Stomach smooth muscle (tissue), 2 donors: ENCODE measurements at regions not wholly inside any gene's neighbourhood (a gene's known extent, or its start where the extent isn't known, plus 50 kb on each side); places are given as distances from the start of the nearest gene placed in this dataset.

Experiments used
- H3K27ac ChIP-seq: one replicate; pipeline ENCODE4 v1.7.0; 2013; ENCODE audit warnings: mild to moderate bottlenecking, low read length, inconsistent platforms
- H3K27me3 ChIP-seq, 2 donors: one replicate each; pipeline ENCODE4 v1.7.0; 2013; ENCODE audit warnings: low read length in 2 of 2; ENCODE audit not compliant: insufficient read depth in 2 of 2, control insufficient read depth in 1 of 2
- H3K36me3 ChIP-seq, 2 donors: one replicate each; pipeline ENCODE4 v1.7.0; 2013; ENCODE audit warnings: low read length in 2 of 2; ENCODE audit not compliant: control insufficient read depth in 2 of 2, insufficient read depth in 2 of 2
- H3K4me1 ChIP-seq: one replicate; pipeline ENCODE4 v1.7.0; 2013; ENCODE audit warnings: low read length; ENCODE audit not compliant: control insufficient read depth, insufficient read depth
- H3K4me3 ChIP-seq, 2 donors: one replicate each; pipeline ENCODE4 v1.7.0; 2013; ENCODE audit warnings: low read length in 2 of 2
- H3K9ac ChIP-seq, 2 donors: one replicate each; pipeline ENCODE4 v1.7.0; 2013; ENCODE audit warnings: low read length in 2 of 2, mild to moderate bottlenecking in 1 of 2
- H3K9me3 ChIP-seq, 2 donors: one replicate each; pipeline ENCODE4 v1.7.0; 2013; ENCODE audit warnings: low read length in 2 of 2; ENCODE audit not compliant: control insufficient read depth in 2 of 2
- donor health status: healthy.
- donor health status: Pancreatic carcinoma.

- Histone ChIP-seq H3K9ac (no peak overlapping the region), H3K9me3 (peaks cover 0 to 3% of the 10 kb centered on the region in 2 donors), H3K4me3 (no peak overlapping the region), H3K27ac (no peak overlapping the region), H3K36me3 (no peaks in the 10 kb centered on the region), H3K27me3 (peaks cover 12 to 18% of the 10 kb centered on the region in 2 donors), H3K4me1 (no peaks in the 10 kb centered on the region)
Observed at GRCh38 chr1:34378968-34379856, 202.5 kb downstream of the C1orf94 start.

- Histone ChIP-seq H3K9ac (no peak overlapping the region), H3K27me3 (peaks cover 12 to 18% of the 10 kb centered on the region in 2 donors), H3K4me3 (no peak overlapping the region), H3K36me3 (no peaks in the 10 kb centered on the region), H3K4me1 (no peaks in the 10 kb centered on the region), H3K27ac (no peak overlapping the region), H3K9me3 (peaks cover 0 to 3% of the 10 kb centered on the region in 2 donors)
Observed at GRCh38 chr1:34379911-34380310, 203.2 kb downstream of the C1orf94 start.

GRCh38 chr1:34380526-34381124 lies 203.9 kb downstream of the C1orf94 start:
- Histone ChIP-seq H3K4me1 (no peaks in the 10 kb centered on the region), H3K9me3 (peaks cover 0 to 3% of the 10 kb centered on the region in 2 donors), H3K27ac (no peak overlapping the region), H3K4me3 (no peak overlapping the region), H3K36me3 (no peaks in the 10 kb centered on the region), H3K27me3 (peaks cover 12 to 18% of the 10 kb centered on the region in 2 donors), H3K9ac (no peak overlapping the region)

- H3K27ac ChIP-seq = no peak overlapping the region
Observed at GRCh38 chr1:34389974-34390373, 213.3 kb downstream of the C1orf94 start.

GRCh38 chr1:34396042-34396441 lies 219.3 kb downstream of the C1orf94 start:
- H3K36me3 ChIP-seq = no peaks in the 10 kb centered on the region
- no peak overlapping the region for H3K4me3 ChIP-seq
- peaks cover 0 to 3% of the 10 kb centered on the region in 2 donors for H3K27me3 ChIP-seq
- no peak overlapping the region for H3K27ac ChIP-seq
- H3K9ac ChIP-seq = no peak overlapping the region
- H3K9me3 ChIP-seq = peaks cover 4 to 8% of the 10 kb centered on the region in 2 donors
- no peaks in the 10 kb centered on the region for H3K4me1 ChIP-seq

More at GRCh38 chr1:34389974-34390373, 213.3 kb downstream of the C1orf94 start:
- Histone ChIP-seq H3K4me3 (no peak overlapping the region), H3K9ac (no peak overlapping the region), H3K4me1 (no peaks in the 10 kb centered on the region), H3K36me3 (no peaks in the 10 kb centered on the region), H3K27me3 (no peaks in the 10 kb centered on the region), H3K9me3 (peaks cover 0 to 4% of the 10 kb centered on the region in 2 donors)

- Histone ChIP-seq H3K9ac (no peak overlapping the region), H3K9me3 (peaks cover 0 to 8% of the 10 kb centered on the region in 2 donors), H3K4me1 (no peaks in the 10 kb centered on the region), H3K36me3 (no peaks in the 10 kb centered on the region), H3K4me3 (no peak overlapping the region), H3K27me3 (peaks cover 0 to 3% of the 10 kb centered on the region in 2 donors), H3K27ac (no peak overlapping the region)
Observed at GRCh38 chr1:34398241-34398915, 221.7 kb downstream of the C1orf94 start.

- H3K4me3 ChIP-seq = no peak overlapping the region
- H3K27me3 ChIP-seq = peaks cover 0 to 3% of the 10 kb centered on the region in 2 donors
- H3K4me1 ChIP-seq = no peaks in the 10 kb centered on the region
- H3K9ac ChIP-seq = no peak overlapping the region
- peaks cover 0 to 8% of the 10 kb centered on the region in 2 donors for H3K9me3 ChIP-seq
- no peak overlapping the region for H3K27ac ChIP-seq
- no peaks in the 10 kb centered on the region for H3K36me3 ChIP-seq
Observed at GRCh38 chr1:34398916-34399275, 222.2 kb downstream of the C1orf94 start.

GRCh38 chr1:34400675-34401074 lies 224.0 kb downstream of the C1orf94 start:
- peaks cover 0 to 3% of the 10 kb centered on the region in 2 donors for H3K27me3 ChIP-seq
- H3K9me3 ChIP-seq = peaks cover 0 to 8% of the 10 kb centered on the region in 2 donors
- H3K4me3 ChIP-seq = no peak overlapping the region
- H3K36me3 ChIP-seq = no peaks in the 10 kb centered on the region
- no peak overlapping the region for H3K27ac ChIP-seq
- H3K9ac ChIP-seq = no peak overlapping the region
- H3K4me1 ChIP-seq = no peaks in the 10 kb centered on the region

GRCh38 chr1:34403156-34403555 lies 226.4 kb downstream of the C1orf94 start:
- peaks cover 0 to 8% of the 10 kb centered on the region in 2 donors for H3K9me3 ChIP-seq
- H3K27ac ChIP-seq = no peak overlapping the region
- no peak overlapping the region for H3K4me3 ChIP-seq
- peaks cover 2% of the 10 kb centered on the region for H3K4me1 ChIP-seq
- H3K9ac ChIP-seq = no peak overlapping the region
- no peaks in the 10 kb centered on the region for H3K36me3 ChIP-seq
- H3K27me3 ChIP-seq = peaks cover 0 to 3% of the 10 kb centered on the region in 2 donors

- peaks cover 2% of the 10 kb centered on the region for H3K4me1 ChIP-seq
- H3K9me3 ChIP-seq = peaks cover 0 to 5% of the 10 kb centered on the region in 2 donors
- no peak overlapping the region for H3K9ac ChIP-seq
- no peak overlapping the region for H3K27ac ChIP-seq
- no peak overlapping the region for H3K4me3 ChIP-seq
- H3K27me3 ChIP-seq = no peaks in the 10 kb centered on the region
- no peaks in the 10 kb centered on the region for H3K36me3 ChIP-seq
Observed at GRCh38 chr1:34404804-34405203, 228.1 kb downstream of the C1orf94 start.
